HCT116 (cell line): ENCODE measurements at regions not wholly inside any gene's neighbourhood (a gene's known extent, or its start where the extent isn't known, plus 50 kb on each side); places are given as distances from the start of the nearest gene placed in this dataset.

Source experiments
- ATAC-seq: fragments of 200-7000 bp; cut with Tn5 transposase; 2 replicates; pipeline ENCODE4 v1.9.1; 2020; ENCODE audit warnings: mild to moderate bottlenecking, moderate library complexity
- BruUV-seq: library from RNA; stranded (reverse); fragments of 400-500 nt; replicated peaks from 2 replicates; lab custom pipeline; 2021; lab: Mats Ljungman, UMichigan
- CTCF ChIA-PET: fragments of 300-600 bp; sonication (Branson Sonifier 250); formaldehyde crosslinking; loops from one replicate; lab custom pipeline; 2021; ENCODE audit warnings: antibody characterized with exemption; lab: Charles Lee
- POLR2A ChIA-PET: fragments of 300-600, 350-600 bp; sonication (Branson Sonifier 250); formaldehyde crosslinking; loops from one replicate; lab custom pipeline; 2021; ENCODE audit warnings: antibody characterized with exemption; lab: Charles Lee
- RAD21 ChIA-PET, 2 experiments: fragments of 300-600 bp; sonication (Branson Sonifier 250); formaldehyde crosslinking; loops; one replicate each; lab custom pipeline; 2023; ENCODE audit warnings: low total read pairs in 2 of 2; ENCODE audit not compliant: uncharacterized antibody in 2 of 2, unreplicated experiment in 2 of 2, low non-redundant PET in 1 of 2; lab: Charles Lee
- DNase-seq: peaks from one replicate; pipeline ENCODE4 v3.0.0-alpha.2; 2010; ENCODE audit warnings: low read depth, low spot score
- H2AFZ ChIP-seq: fragments of 200-600 bp; shearing (Covaris generic), sonication (generic); 2 replicates; pipeline ENCODE4 v1.6.1; 2017; ENCODE audit warnings: low read depth, mixed run types, mixed read lengths, antibody characterized with exemption, low read length; ENCODE audit not compliant: poor library complexity, severe bottlenecking
- H3K27ac ChIP-seq: 2 replicates; pipeline ENCODE4 v1.5.1; 2012; ENCODE audit warnings: low read depth, low read length
- H3K27me3 ChIP-seq: fragments of 200-600 bp; sonication (generic); 2 replicates; pipeline ENCODE4 v1.6.1; 2016; ENCODE audit warnings: mixed run types, low read length, mixed read lengths; ENCODE audit not compliant: insufficient read depth
- H3K36me3 ChIP-seq, 2 experiments: fragments of 200-500 bp in 1 of 2; fragments of 200-600 bp in 1 of 2; sonication (Bioruptor generic) in 1 of 2; sonication (generic) in 1 of 2; 2 replicates each; pipeline versions ENCODE4 v1.5.1 to v1.6.1; 2014 to 2016; ENCODE audit warnings: low read length in 2 of 2, inconsistent platforms in 1 of 2, mixed read lengths in 1 of 2, mixed run types in 1 of 2; ENCODE audit not compliant: insufficient read depth in 2 of 2, control insufficient read depth in 1 of 2
- H3K4me1 ChIP-seq, 2 experiments: fragments of 200-600 bp in 1 of 2; sonication (generic) in 1 of 2; 2 replicates each; pipeline versions ENCODE4 v1.5.1 to v1.6.1; 2012 to 2017; ENCODE audit warnings: low read length in 2 of 2, inconsistent platforms in 1 of 2, mild to moderate bottlenecking in 1 of 2, mixed read lengths in 1 of 2, mixed run types in 1 of 2, moderate library complexity in 1 of 2; ENCODE audit not compliant: insufficient read depth in 2 of 2, control insufficient read depth in 1 of 2
- H3K4me2 ChIP-seq: fragments of 200-600 bp; sonication (generic); 2 replicates; pipeline ENCODE4 v1.6.1; 2017; ENCODE audit warnings: mixed run types, low read length, mixed read lengths
- H3K4me3 ChIP-seq, 2 experiments: fragments of 200-600 bp in 1 of 2; sonication (generic) in 1 of 2; replicated peaks in 1 of 2; 2 replicates each; pipeline ENCODE4 v1.5.1; 2011 to 2016; ENCODE audit warnings: low read length in 2 of 2, control low read depth in 1 of 2, low read depth in 1 of 2, mild to moderate bottlenecking in 1 of 2, mixed read lengths in 1 of 2, mixed run types in 1 of 2
- H3K79me2 ChIP-seq: fragments of 200-600 bp; sonication (generic); 2 replicates; pipeline ENCODE4 v1.6.1; 2017; ENCODE audit warnings: mild to moderate bottlenecking, mixed run types, low read length, moderate library complexity, mixed read lengths; ENCODE audit not compliant: insufficient read depth
- H3K9ac ChIP-seq: fragments of 200-600 bp; sonication (generic); 2 replicates; pipeline ENCODE4 v1.6.1; 2016; ENCODE audit warnings: low read length, mixed read lengths
- H3K9me2 ChIP-seq: fragments of 200-600 bp; sonication (generic), shearing (Covaris generic); 2 replicates; pipeline ENCODE4 v1.6.1; 2017; ENCODE audit warnings: mixed run types, mild to moderate bottlenecking, moderate library complexity; ENCODE audit not compliant: insufficient read depth
- H3K9me3 ChIP-seq, 2 experiments: fragments of 200-500 bp in 1 of 2; fragments of 200-600 bp in 1 of 2; sonication (Bioruptor generic) in 1 of 2; sonication (generic) in 1 of 2; 2 replicates each; pipeline ENCODE4 v1.6.1; 2014 to 2017; ENCODE audit warnings: low read length in 2 of 2, mixed read lengths in 2 of 2, inconsistent platforms in 1 of 2, low read depth in 1 of 2, mild to moderate bottlenecking in 1 of 2, mixed run types in 1 of 2, moderate library complexity in 1 of 2; ENCODE audit not compliant: control insufficient read depth in 1 of 2, insufficient read depth in 1 of 2
- H4K20me1 ChIP-seq: fragments of 200-600 bp; sonication (generic), shearing (Covaris generic); 2 replicates; pipeline ENCODE4 v1.6.1; 2017; ENCODE audit warnings: mixed run types, mild to moderate bottlenecking, moderate library complexity; ENCODE audit not compliant: insufficient read depth
- ATF3 ChIP-seq: IDR thresholded peaks from 2 replicates; pipeline ENCODE4 v1.6.1; 2012
- CEBPB ChIP-seq: IDR thresholded peaks from 2 replicates; pipeline ENCODE4 v1.6.1; 2012; ENCODE audit warnings: low read depth
- CTCF ChIP-seq, 3 experiments: fragments of 200-600 bp in 1 of 3; sonication (generic) in 1 of 3; IDR thresholded peaks in 2 of 3; conservative IDR thresholded peaks in 1 of 3; 2 replicates each; pipeline ENCODE4 v1.5.1; 2012 to 2017; ENCODE audit warnings: low read depth in 2 of 3, low read length in 2 of 3, antibody characterized with exemption in 1 of 3, borderline replicate concordance in 1 of 3, control low read depth in 1 of 3, mild to moderate bottlenecking in 1 of 3, mixed read lengths in 1 of 3, mixed run types in 1 of 3, moderate library complexity in 1 of 3; ENCODE audit not compliant: insufficient read depth in 1 of 3
- EGR1 ChIP-seq: IDR thresholded peaks from 2 replicates; pipeline ENCODE4 v1.6.1; 2012; ENCODE audit warnings: low read depth
- ELF1 ChIP-seq: IDR thresholded peaks from 2 replicates; pipeline ENCODE4 v1.6.1; 2012; ENCODE audit warnings: low read depth, borderline replicate concordance
- EZH2 ChIP-seq: fragments of 200-600 bp; sonication (generic); IDR thresholded peaks from 2 replicates; pipeline ENCODE4 v1.6.1; 2017; ENCODE audit warnings: antibody characterized with exemption, mixed run types
- EZH2phosphoT487 ChIP-seq: fragments of 200-600 bp; IDR thresholded peaks from 2 replicates; pipeline ENCODE4 v1.6.1; 2018; ENCODE audit warnings: antibody characterized with exemption, borderline replicate concordance
- FOSL1 ChIP-seq: IDR thresholded peaks from 2 replicates; pipeline ENCODE4 v1.6.1; 2012; ENCODE audit warnings: low read depth
- JUND ChIP-seq: IDR thresholded peaks from 2 replicates; pipeline ENCODE4 v1.6.1; 2012
- POLR2A ChIP-seq: IDR thresholded peaks from 2 replicates; pipeline ENCODE4 v1.7.0; 2011; ENCODE audit warnings: borderline replicate concordance; ENCODE audit not compliant: insufficient read depth, insufficient read length; ENCODE audit errors: extremely low read depth
- POLR2AphosphoS5 ChIP-seq: IDR thresholded peaks from 2 replicates; pipeline ENCODE4 v1.6.1; 2011; ENCODE audit warnings: mild to moderate bottlenecking, low read depth, low read length, moderate library complexity
- REST ChIP-seq: IDR thresholded peaks from 2 replicates; pipeline ENCODE4 v1.6.1; 2012; ENCODE audit warnings: low read depth
- SIN3A ChIP-seq: IDR thresholded peaks from 2 replicates; pipeline ENCODE4 v1.6.1; 2012; ENCODE audit warnings: low read depth
- SP1 ChIP-seq: IDR thresholded peaks from 2 replicates; pipeline ENCODE4 v1.6.1; 2012; ENCODE audit warnings: low read depth
- TCF7L2 ChIP-seq: IDR thresholded peaks from 2 replicates; pipeline ENCODE4 v1.7.0; 2011; ENCODE audit warnings: borderline replicate concordance, inconsistent platforms; ENCODE audit not compliant: insufficient read depth, insufficient read length; ENCODE audit errors: extremely low read depth
- YY1 ChIP-seq: IDR thresholded peaks from 2 replicates; pipeline ENCODE4 v1.6.1; 2011; ENCODE audit warnings: low read length, low read depth, moderate library complexity, mild to moderate bottlenecking; ENCODE audit not compliant: insufficient replicate concordance; ENCODE audit errors: extremely low read depth
- ZFX ChIP-seq: fragments of 450-650 bp; IDR thresholded peaks from 2 replicates; pipeline ENCODE4 v1.6.1; 2017
- ZNF274 ChIP-seq: fragments of 200-500 bp; sonication (Bioruptor generic); IDR thresholded peaks from 2 replicates; pipeline ENCODE4 v1.6.1; 2014; ENCODE audit warnings: mild to moderate bottlenecking, low read depth, low read length, inconsistent platforms
- intact Hi-C: fragments of 100-400 bp; cut with micrococcal nuclease; formaldehyde crosslinking; loops from 2 replicates; pipeline ENCODE4 v1.10.0; 2022

GRCh38 chr16:58904291-58904690 lies 170.2 kb upstream of the GOT2 start:
- no peak overlapping the region for H2AFZ ChIP-seq
- no peaks in the 10 kb centered on the region for H3K79me2 ChIP-seq
- ChIA-PET POLR2A (no interaction called here), RAD21 (no interaction called here), CTCF (no interaction called here)
- H3K4me3 ChIP-seq: no peak overlapping the region
- no peak overlapping the region for H3K4me2 ChIP-seq
- H3K4me1 ChIP-seq: no peaks in the 10 kb centered on the region
- no peak overlapping the region for H3K27ac ChIP-seq
- TF ChIP-seq CTCF (IDR thresholded peaks at IDR 0.05 in 2 of 3, conservative IDR thresholded peaks at IDR 0.05 in 1 of 3; ENCODE audit: borderline replicate concordance in 1 of 3, insufficient read depth in 1 of 3, low read depth in 2 of 3, low read length in 2 of 3): no peak
- no peak for TF ChIP-seq EGR1
- TF ChIP-seq ELF1: no peak
- TF ChIP-seq YY1: no peak
- no peak for TF ChIP-seq SP1
- TF ChIP-seq EZH2: no peak
- TF ChIP-seq EZH2phosphoT487: no peak
- no peak for TF ChIP-seq ZNF274
- no peak for TF ChIP-seq POLR2A
- TF ChIP-seq POLR2AphosphoS5: no peak
- no peak for TF ChIP-seq CEBPB
- no peak for TF ChIP-seq SIN3A
- TF ChIP-seq REST: no peak
- no peak for TF ChIP-seq TCF7L2
- no peak for TF ChIP-seq ATF3
- TF ChIP-seq FOSL1: no peak
- TF ChIP-seq ZFX: no peak
- no peak for TF ChIP-seq JUND
- H4K20me1 ChIP-seq: no peaks in the 10 kb centered on the region
- no peaks in the 10 kb centered on the region for H3K9me3 ChIP-seq
- H3K9ac ChIP-seq: no peak overlapping the region
- intact Hi-C loops: no loop called here
- no TSS peak for BruUV-seq
- no peaks in the 10 kb centered on the region for H3K36me3 ChIP-seq
- no peaks in the 10 kb centered on the region for H3K9me2 ChIP-seq
- no peak for DNase-seq
- no peak for ATAC-seq
- H3K27me3 ChIP-seq: no peaks in the 10 kb centered on the region
